ENCODE measurements at regions not wholly inside any gene's neighbourhood (a gene's known extent, or its start where the extent isn't known, plus 50 kb on each side); places are given as distances from the start of the nearest gene placed in this dataset.

DNA sequence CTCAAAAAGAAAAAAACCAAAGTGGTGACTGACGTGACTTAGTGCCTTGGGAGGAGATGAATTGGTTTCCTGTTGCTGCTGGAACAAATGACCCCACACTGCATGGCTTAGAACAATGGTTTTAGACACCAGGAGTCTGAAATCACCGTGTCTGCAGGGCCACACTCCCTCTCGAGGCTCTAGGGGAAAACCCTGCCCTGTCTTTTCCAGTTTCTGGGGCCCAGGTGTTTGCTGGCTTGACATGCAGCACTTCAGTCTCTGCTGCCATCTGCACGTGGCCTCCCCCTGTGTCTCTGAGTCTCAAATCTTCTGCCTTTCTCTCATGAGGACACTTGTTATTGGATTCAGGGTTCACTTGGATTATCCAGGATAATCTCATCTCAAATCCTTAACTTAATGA lies 323.8 kb upstream of the TNRC6C start:
- no peak for TF ChIP-seq MYNN (CRISPR knock-in tag; IDR thresholded peaks at IDR 0.05; ENCODE audit: low read depth)
- no peak for TF ChIP-seq SP4 (CRISPR knock-in tag; IDR thresholded peaks at IDR 0.05)
- TF ChIP-seq CEBPB (IDR thresholded peaks at IDR 0.05; ENCODE audit: borderline replicate concordance, low read depth, low read length): no peak
- TF ChIP-seq ZNF510 (CRISPR knock-in tag; IDR thresholded peaks at IDR 0.05; ENCODE audit: low read depth): no peak
- TF ChIP-seq ZNF558 (CRISPR knock-in tag; IDR thresholded peaks at IDR 0.05; ENCODE audit: borderline replicate concordance): no peak

Data from HepG2 (cell line).